Hematopoietic multipotent progenitor cell (in vitro differentiated cells): ENCODE measurements at regions not wholly inside any gene's neighbourhood (a gene's known extent, or its start where the extent isn't known, plus 50 kb on each side); places are given as distances from the start of the nearest gene placed in this dataset.
"Not testable (repeated sequence)": the region's sequence is repeated elsewhere in the genome, so short reads cannot be mapped to it uniquely, and the experiment has no call there.

Experiments used
- DNase-seq, 3 donors: peaks; one replicate each; pipeline ENCODE4 v3.0.0-alpha.2; 2011 to 2015; ENCODE audit warnings: low read depth in 2 of 3, low spot score in 2 of 3

- DNase-seq = not testable (repeated sequence)
Observed at GRCh38 chr16:35170061-35170460, 1710.6 kb downstream of the TP53TG3F start.

- DNase-seq = no peak
Observed at GRCh38 chr16:35170610-35171009, 1711.2 kb downstream of the TP53TG3F start.

GRCh38 chr16:35171106-35171505 lies 1711.7 kb downstream of the TP53TG3F start:
- DNase-seq = no peak

GRCh38 chr16:35173295-35173694 lies 1713.9 kb downstream of the TP53TG3F start:
- DNase-seq = no peak

GRCh38 chr16:35174016-35174415 lies 1714.6 kb downstream of the TP53TG3F start:
- DNase-seq = no peak

- no peak for DNase-seq
Observed at GRCh38 chr16:35176449-35176848, 1717.0 kb downstream of the TP53TG3F start.

- no peak for DNase-seq
Observed at GRCh38 chr16:35177851-35178250, 1718.4 kb downstream of the TP53TG3F start.

- no peak for DNase-seq
Observed at GRCh38 chr16:35180970-35181369, 1721.6 kb downstream of the TP53TG3F start.

GRCh38 chr16:35181422-35182030 lies 1722.1 kb downstream of the TP53TG3F start:
- no peak for DNase-seq

GRCh38 chr16:35182043-35182677 lies 1722.7 kb downstream of the TP53TG3F start:
- no peak for DNase-seq

- DNase-seq = no peak
Observed at GRCh38 chr16:35182943-35183550, 1723.6 kb downstream of the TP53TG3F start.

- DNase-seq = no peak
Observed at GRCh38 chr16:35184356-35184870, 1725.0 kb downstream of the TP53TG3F start.

GRCh38 chr16:35185366-35186044 lies 1726.1 kb downstream of the TP53TG3F start:
- no peak for DNase-seq

GRCh38 chr16:35186045-35186759 lies 1726.8 kb downstream of the TP53TG3F start:
- no peak for DNase-seq

GRCh38 chr16:35187665-35188225 lies 1728.3 kb downstream of the TP53TG3F start:
- DNase-seq = no peak

GRCh38 chr16:35188288-35189155 lies 1729.1 kb downstream of the TP53TG3F start:
- no peak for DNase-seq

- no peak for DNase-seq
Observed at GRCh38 chr16:35192993-35193392, 1733.6 kb downstream of the TP53TG3F start.

- DNase-seq = no peak
Observed at GRCh38 chr16:35193956-35194355, 1734.5 kb downstream of the TP53TG3F start.

- no peak for DNase-seq
Observed at GRCh38 chr16:35194681-35195080, 1735.3 kb downstream of the TP53TG3F start.
